AG09319 (cell line): ENCODE measurements at regions not wholly inside any gene's neighbourhood (a gene's known extent, or its start where the extent isn't known, plus 50 kb on each side); places are given as distances from the start of the nearest gene placed in this dataset.

Experiments used
- DNase-seq: peaks from one replicate; pipeline ENCODE4 v3.0.0-alpha.2; 2010; ENCODE audit warnings: low read depth; ENCODE audit errors: extremely low read depth
- TF ChIP-seq, protein P1 (sequence below): IDR thresholded peaks from 2 replicates; pipeline ENCODE4 v1.5.1; 2011; ENCODE audit warnings: low read depth, mild to moderate bottlenecking, inconsistent platforms, low read length, moderate library complexity

DNA sequence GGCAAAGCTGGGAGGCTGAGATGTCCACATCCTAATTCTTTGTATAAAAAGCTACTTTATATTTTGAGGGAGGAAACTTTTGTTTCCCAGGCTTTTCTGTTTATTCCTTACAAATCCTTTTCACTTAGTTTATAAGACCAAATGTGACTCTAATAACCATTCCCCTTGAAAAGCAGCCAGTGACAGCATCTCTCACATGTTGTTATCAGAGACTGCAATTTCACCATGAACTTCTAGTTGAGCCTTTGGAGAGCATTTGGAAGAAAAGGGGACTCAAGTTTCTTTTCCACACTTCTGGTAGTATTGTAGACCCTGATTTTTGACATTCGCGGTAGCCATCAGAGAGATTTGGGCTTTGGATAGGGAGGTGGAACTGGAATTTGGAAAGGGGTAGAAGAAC is 215.8 kb downstream of the RNF144B start:
- TF ChIP-seq, protein P1, sequence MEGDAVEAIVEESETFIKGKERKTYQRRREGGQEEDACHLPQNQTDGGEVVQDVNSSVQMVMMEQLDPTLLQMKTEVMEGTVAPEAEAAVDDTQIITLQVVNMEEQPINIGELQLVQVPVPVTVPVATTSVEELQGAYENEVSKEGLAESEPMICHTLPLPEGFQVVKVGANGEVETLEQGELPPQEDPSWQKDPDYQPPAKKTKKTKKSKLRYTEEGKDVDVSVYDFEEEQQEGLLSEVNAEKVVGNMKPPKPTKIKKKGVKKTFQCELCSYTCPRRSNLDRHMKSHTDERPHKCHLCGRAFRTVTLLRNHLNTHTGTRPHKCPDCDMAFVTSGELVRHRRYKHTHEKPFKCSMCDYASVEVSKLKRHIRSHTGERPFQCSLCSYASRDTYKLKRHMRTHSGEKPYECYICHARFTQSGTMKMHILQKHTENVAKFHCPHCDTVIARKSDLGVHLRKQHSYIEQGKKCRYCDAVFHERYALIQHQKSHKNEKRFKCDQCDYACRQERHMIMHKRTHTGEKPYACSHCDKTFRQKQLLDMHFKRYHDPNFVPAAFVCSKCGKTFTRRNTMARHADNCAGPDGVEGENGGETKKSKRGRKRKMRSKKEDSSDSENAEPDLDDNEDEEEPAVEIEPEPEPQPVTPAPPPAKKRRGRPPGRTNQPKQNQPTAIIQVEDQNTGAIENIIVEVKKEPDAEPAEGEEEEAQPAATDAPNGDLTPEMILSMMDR, result no peak
- no peak for DNase-seq

DNA sequence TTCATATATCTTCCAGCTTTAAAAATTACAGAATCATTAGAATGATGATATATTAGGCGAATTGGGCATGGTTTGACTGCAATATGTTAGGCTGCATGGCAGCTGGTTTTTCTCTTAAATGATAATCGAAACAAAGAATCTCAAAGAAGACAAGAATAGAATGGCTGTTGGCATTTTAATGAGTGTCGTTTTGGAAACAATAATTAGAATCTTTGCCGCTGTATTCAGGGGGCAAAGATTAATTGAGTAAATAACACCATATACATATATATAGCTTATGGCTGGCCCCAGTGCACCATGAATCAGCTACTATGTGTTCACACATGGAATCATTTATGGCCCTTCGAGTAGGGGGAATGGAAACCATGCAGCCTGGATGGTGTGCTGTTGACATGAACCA is 216.2 kb downstream of the RNF144B start:
- no peak for DNase-seq
- TF ChIP-seq, protein P1, result no peak

DNA sequence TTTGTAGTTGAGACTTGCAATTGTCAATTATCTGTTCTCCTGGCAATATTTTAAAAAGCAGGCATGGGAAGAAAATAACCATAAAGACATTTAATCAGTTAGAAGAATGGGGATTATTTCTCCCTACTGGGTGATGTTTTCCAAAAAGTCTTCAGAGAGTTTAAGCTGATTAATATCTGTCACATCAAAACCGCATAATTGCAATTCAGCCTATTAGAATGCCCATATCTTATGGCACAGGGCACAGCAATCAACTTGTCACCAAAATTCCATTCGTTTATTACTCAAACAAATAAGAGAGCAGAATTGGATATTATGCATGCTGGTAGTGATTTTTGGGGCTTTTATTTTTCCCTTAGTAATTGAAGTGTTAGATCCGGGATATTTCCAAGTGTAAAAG is 218.7 kb downstream of the RNF144B start:
- TF ChIP-seq, protein P1, result no peak
- DNase-seq, result no peak

DNA sequence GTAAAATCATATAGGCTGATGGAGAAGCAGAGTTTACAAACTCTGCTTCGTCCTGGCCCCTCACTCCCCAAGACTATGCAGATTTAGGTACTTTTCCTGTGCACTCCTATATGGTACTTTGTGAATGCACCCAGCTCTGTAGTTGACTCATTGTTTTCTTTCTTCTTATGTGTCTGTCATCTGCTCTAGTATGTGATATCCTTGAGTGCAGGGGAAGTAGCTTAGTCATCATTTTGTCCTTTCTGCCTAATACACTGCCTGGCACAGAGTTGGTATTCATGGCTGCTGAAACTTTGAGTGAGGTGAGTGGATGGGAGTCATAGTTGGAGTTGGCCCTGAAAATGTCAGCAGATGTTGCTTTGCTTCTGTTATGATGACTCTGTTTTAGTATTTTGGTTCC is 222.6 kb downstream of the RNF144B start:
- TF ChIP-seq, protein P1, result no peak
- no peak for DNase-seq

DNA sequence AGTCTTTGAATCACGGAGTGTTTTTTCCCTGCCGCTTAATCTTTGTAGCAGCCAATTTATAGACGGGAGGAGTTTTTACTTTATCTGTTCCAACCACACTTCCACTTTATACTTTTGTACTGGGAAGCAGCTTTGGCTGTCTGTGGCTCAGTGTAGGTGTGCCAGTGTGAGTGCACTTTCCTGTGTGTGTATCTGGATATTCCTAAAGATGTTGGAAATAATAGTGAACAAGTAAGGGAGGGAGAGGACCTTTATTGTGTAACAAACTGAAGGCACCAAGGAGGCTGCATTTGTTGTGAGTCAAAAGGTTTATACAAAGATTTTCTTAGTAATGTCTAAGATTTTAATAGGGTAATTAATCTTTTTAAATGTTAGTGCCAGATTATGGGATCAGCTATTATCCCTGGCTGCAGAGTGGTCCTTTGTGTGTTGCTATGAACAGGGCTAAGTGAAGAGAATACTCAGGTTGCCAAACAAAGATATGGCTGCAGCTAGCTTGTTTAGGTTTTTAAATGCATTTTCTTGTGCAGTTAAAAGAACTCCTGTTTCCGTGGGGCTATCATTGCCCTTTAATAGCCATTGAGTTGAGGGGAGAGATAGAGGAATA is 226.3 kb downstream of the RNF144B start:
- TF ChIP-seq, protein P1, result no peak
- DNase-seq, result no peak

DNA sequence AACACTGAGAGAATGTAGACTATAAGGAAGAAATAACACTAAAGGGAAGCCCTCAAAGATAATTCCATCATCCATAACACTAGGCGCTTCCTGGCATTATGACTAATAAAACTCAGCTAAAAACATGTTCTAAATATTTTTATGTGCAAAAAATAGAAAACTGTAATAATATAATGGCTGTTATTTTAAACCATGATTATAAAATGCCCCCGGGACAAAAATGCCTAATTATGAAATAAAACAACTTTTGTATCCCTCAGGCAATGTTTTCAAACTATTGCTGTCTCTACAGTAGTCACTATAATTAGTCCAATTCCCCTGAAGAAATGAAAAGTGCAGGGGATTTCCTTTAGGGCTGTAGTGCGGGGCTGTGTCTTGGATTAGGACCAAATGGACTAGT is 242.4 kb downstream of the RNF144B start:
- TF ChIP-seq, protein P1, result no peak
- no peak for DNase-seq

DNA sequence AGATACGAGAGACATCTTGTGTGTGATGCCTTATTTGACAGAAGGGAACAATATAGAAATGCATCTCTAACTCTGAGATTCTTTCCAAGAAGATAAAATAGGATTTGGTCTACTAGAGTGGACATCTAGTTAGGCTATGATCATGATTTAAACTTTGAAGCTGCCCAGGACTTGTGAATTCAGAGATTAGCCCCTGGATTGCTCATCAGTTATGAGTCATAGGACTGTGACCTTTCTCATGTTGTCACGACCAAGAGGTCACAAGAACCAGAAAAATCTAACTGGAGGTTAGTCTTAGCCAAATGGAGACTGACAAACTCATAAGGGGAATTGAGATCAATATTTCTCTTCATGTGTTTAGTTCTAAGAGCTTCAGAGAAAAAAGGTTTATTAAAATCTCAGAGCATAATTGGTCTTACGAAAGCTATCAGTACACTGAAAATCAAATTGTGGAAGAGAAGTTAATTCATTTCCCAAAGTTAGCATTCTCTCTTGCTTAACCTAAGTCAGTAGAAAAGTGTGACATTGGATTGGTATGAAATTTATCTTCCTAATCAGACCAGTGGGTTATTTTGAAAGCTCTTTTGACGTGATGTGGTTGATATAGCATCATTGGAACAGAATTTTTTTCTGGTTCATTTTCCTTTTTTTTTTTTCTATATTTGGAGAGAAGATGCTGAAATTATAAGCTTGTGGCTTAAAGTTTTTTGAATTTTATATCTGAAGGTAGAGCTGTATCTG is 245.7 kb downstream of the RNF144B start:
- no peak for DNase-seq
- TF ChIP-seq, protein P1, result no peak
